Spleen (tissue), 11 donors: ENCODE measurements at regions not wholly inside any gene's neighbourhood (a gene's known extent, or its start where the extent isn't known, plus 50 kb on each side); places are given as distances from the start of the nearest gene placed in this dataset.

Experiments
- DNase-seq: peaks from one replicate; pipeline ENCODE4 v3.0.0-alpha.2; 2020
- H3K27ac ChIP-seq, 8 donors: fragments of 200-600 bp; sonication (generic) in 7 of 8; 1 replicate in 4 of 8; 2 replicates in 4 of 8; pipeline versions ENCODE4 v1.5.0 to v1.8.0; 2016 to 2021; ENCODE audit warnings: inconsistent platforms in 4 of 8, mild to moderate bottlenecking in 4 of 8, moderate library complexity in 1 of 8
- H3K27me3 ChIP-seq, 7 donors: fragments of 200-600 bp; sonication (generic) in 6 of 7; replicated peaks in 1 of 7; 1 replicate in 4 of 7; 2 replicates in 3 of 7; pipeline versions ENCODE4 v1.5.0 to v1.8.0; 2016 to 2021; ENCODE audit warnings: inconsistent platforms in 3 of 7, mild to moderate bottlenecking in 1 of 7
- H3K36me3 ChIP-seq, 6 donors: fragments of 200-600 bp; sonication (generic) in 5 of 6; 1 replicate in 4 of 6; 2 replicates in 2 of 6; pipeline versions ENCODE4 v1.5.0 to v1.8.0; 2016 to 2021; ENCODE audit warnings: inconsistent platforms in 2 of 6
- H3K4me1 ChIP-seq, 6 donors: fragments of 200-600 bp; sonication (generic) in 5 of 6; 1 replicate in 3 of 6; 2 replicates in 3 of 6; pipeline versions ENCODE4 v1.5.0 to v1.8.0; 2016 to 2021; ENCODE audit warnings: inconsistent platforms in 3 of 6
- H3K4me3 ChIP-seq, 8 donors: fragments of 200-600 bp; sonication (generic) in 7 of 8; 1 replicate in 4 of 8; 2 replicates in 4 of 8; pipeline versions ENCODE4 v1.5.0 to v1.8.0; 2016 to 2021; ENCODE audit warnings: inconsistent platforms in 4 of 8, mild to moderate bottlenecking in 4 of 8, moderate library complexity in 2 of 8
- H3K9me3 ChIP-seq, 8 donors: fragments of 200-600 bp; sonication (generic) in 7 of 8; 1 replicate in 4 of 8; 2 replicates in 4 of 8; pipeline versions ENCODE4 v1.5.0 to v1.8.0; 2016 to 2021; ENCODE audit warnings: inconsistent platforms in 4 of 8
- CTCF ChIP-seq, 11 experiments: fragments of 200-600 bp in 7 of 11; fragments of 450-650 bp in 4 of 11; sonication (generic) in 4 of 11; IDR thresholded peaks in 8 of 11; conservative IDR thresholded peaks in 3 of 11; 1 replicate in 7 of 11; 2 replicates in 4 of 11; pipeline versions ENCODE4 v1.4.0 to v1.8.0; 2016 to 2021; ENCODE audit warnings: antibody characterized with exemption in 11 of 11, inconsistent platforms in 4 of 11, mild to moderate bottlenecking in 1 of 11
- POLR2A ChIP-seq, 3 donors: fragments of 450-650 bp; IDR thresholded peaks; one replicate each; pipeline ENCODE4 v1.5.1; 2017; ENCODE audit warnings: antibody characterized with exemption in 3 of 3, mild to moderate bottlenecking in 1 of 3
- POLR2AphosphoS5 ChIP-seq, 3 donors: sonication (generic); formaldehyde crosslinking; IDR thresholded peaks; one replicate each; pipeline ENCODE4 v1.5.1; 2017; ENCODE audit warnings: antibody characterized with exemption in 3 of 3
- WGBS, 5 donors: extraction: QIAGEN DNeasy Blood & Tissue Kit in 3 of 5; methylation state at CpG; one replicate each; pipeline versions ENCODE4 v1.1.5 to v1.1.7; 2013 to 2018; 5-methylcytosine and 5-hydroxymethylcytosine counted together
- intact Hi-C: fragments of 100-400 bp; cut with DNase I; formaldehyde crosslinking; loops from one replicate; pipeline ENCODE4 v1.15.0; 2023; ENCODE audit warnings: low total_unique reads
- donor health status: healthy with polysubstance abuse.
- donor health status: DM: no; HTN: no; CAD: no; lungs with moderate emphysema.
- donor health status: DM: no; HTN: no; CAD: no.
- donor health status: Bipolar disorder and iron deficiency.
- donor health status: healthy.
- donor health status: DM: no; HTN: no; CAD: no.
- donor health status: DM: yes; HTN: yes; CAD: no.

DNA sequence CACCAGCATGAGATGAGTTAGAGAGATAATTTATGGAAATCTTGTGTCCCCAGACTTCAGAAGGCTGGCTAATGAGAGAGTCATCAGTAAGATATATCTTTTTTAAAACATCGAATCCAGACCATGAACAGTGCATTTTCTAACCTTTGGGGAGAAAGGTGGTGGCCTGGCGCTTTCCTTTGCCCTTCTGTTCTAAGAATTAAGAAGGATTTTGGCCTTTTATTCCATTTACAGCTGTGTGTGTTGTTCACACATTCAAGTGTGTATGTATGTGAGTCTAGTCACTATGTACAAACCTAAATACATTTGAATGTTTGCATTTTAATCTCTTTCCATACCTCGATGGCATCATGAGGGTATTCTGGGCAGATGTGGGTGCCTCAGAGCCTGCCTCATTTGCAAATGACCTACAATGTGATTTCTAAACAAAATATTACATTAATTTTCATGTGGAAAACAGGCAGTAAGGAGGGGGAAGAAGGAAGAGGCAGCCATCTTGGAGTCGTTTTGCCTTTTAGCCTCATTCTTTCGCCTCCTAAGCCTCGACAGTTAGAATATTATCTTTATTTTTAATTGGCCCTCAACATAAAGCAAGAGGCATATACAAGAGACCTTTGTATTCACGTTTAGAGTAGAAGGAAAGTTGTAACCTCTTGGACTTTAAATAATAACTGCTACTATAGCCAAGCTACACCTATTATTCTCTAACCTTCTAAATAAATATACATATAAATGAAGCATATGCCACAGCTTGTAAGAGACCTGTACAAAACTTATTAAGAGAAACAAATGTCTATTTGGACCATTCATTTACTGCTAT is 125.3 kb upstream of the TMEM161B start:
- Histone ChIP-seq H3K4me3 (no peak overlapping the region), H3K9me3 (no peaks in the 10 kb centered on the region), H3K4me1 (no peaks in the 10 kb centered on the region), H3K36me3 (no peaks in the 10 kb centered on the region), H3K27ac (no peak overlapping the region), H3K27me3 (peaks cover 0 to 34% (median 3%) of the 10 kb centered on the region in 7 donors)
- intact Hi-C loops: no loop called here
- no peak for TF ChIP-seq CTCF (IDR thresholded peaks at IDR 0.05 in 8 of 11, conservative IDR thresholded peaks at IDR 0.05 in 3 of 11)
- no peak for TF ChIP-seq POLR2AphosphoS5 (IDR thresholded peaks at IDR 0.05)
- no peak for TF ChIP-seq POLR2A (IDR thresholded peaks at IDR 0.05)
- 69 to 88% (median 78%) methylated on average over 7 of the region's 7 CpGs for WGBS, 5 donors
- DNase-seq: no peak

DNA sequence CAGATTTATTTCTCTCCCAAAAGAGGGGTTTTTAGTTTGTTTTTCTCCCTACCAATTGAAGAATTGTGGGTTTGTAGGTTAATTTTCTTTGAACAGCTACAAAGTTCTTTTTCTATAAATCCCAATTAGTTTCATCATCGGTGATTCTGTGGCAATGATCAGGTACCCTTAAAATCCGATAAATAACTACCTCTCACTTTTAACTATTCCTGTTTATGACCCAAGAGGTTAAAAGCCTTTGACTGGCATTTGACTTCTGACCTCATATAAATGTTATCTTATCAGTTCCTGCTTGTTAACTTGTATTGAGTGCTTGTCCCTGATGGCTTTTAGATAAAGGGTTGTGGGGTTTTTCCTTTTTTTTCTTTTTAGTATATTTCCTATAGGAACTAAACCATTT is 124.4 kb upstream of the TMEM161B start:
- TF ChIP-seq CTCF (IDR thresholded peaks at IDR 0.05 in 8 of 11, conservative IDR thresholded peaks at IDR 0.05 in 3 of 11) (no peak), POLR2A (IDR thresholded peaks at IDR 0.05) (no peak), POLR2AphosphoS5 (IDR thresholded peaks at IDR 0.05) (no peak)
- no peak overlapping the region for H3K4me3 ChIP-seq
- no peak overlapping the region for H3K27ac ChIP-seq
- H3K36me3 ChIP-seq: no peaks in the 10 kb centered on the region
- peaks cover 0 to 39% (median 3%) of the 10 kb centered on the region in 7 donors for H3K27me3 ChIP-seq
- H3K4me1 ChIP-seq: no peaks in the 10 kb centered on the region
- WGBS, 5 donors: 42 to 54% (median 46%) methylated on average over 2 of the region's 2 CpGs
- H3K9me3 ChIP-seq: no peaks in the 10 kb centered on the region
- intact Hi-C loops: no loop called here
- DNase-seq: no peak

DNA sequence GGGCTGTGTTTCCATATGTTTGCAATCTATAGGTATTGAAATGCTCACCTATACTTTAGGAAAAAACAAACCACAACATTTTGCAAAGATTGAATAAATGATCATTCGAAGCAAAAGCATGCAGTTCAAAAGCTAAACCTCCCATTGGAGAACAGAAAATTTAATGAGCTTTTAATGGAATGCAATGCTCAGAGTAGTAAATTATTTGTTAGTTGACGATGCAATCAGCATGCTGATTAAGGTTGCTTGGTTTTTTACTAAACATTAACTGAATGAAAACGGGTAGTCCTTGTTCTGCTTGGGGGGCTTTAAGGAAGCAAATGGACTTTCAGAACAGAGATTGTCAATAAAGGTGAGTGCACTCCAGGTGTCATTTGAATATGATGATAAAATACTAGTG is 123.3 kb upstream of the TMEM161B start:
- peaks cover 0 to 40% (median 3%) of the 10 kb centered on the region in 7 donors for H3K27me3 ChIP-seq
- no peaks in the 10 kb centered on the region for H3K4me1 ChIP-seq
- no peaks in the 10 kb centered on the region for H3K9me3 ChIP-seq
- DNase-seq: no peak
- intact Hi-C loops: no loop called here
- no peak overlapping the region for H3K27ac ChIP-seq
- 71 to 82% (median 75%) methylated on average over 3 of the region's 3 CpGs for WGBS, 5 donors
- no peak overlapping the region for H3K4me3 ChIP-seq
- TF ChIP-seq CTCF (IDR thresholded peaks at IDR 0.05 in 8 of 11, conservative IDR thresholded peaks at IDR 0.05 in 3 of 11) (no peak), POLR2A (IDR thresholded peaks at IDR 0.05) (no peak), POLR2AphosphoS5 (IDR thresholded peaks at IDR 0.05) (no peak)
- no peaks in the 10 kb centered on the region for H3K36me3 ChIP-seq

GRCh38 chr5:88391116-88391515 is 122.5 kb upstream of the TMEM161B start:
- Histone ChIP-seq H3K27ac (no peak overlapping the region), H3K36me3 (no peaks in the 10 kb centered on the region), H3K27me3 (peaks cover 0 to 31% (median 3%) of the 10 kb centered on the region in 7 donors), H3K9me3 (no peaks in the 10 kb centered on the region), H3K4me3 (no peak overlapping the region), H3K4me1 (no peaks in the 10 kb centered on the region)
- intact Hi-C loops: no loop called here
- WGBS, 5 donors: 65 to 76% (median 69%) methylated on average over 8 of the region's 8 CpGs
- TF ChIP-seq POLR2AphosphoS5 (IDR thresholded peaks at IDR 0.05) (no peak), POLR2A (IDR thresholded peaks at IDR 0.05) (no peak), CTCF (IDR thresholded peaks at IDR 0.05 in 8 of 11, conservative IDR thresholded peaks at IDR 0.05 in 3 of 11) (no peak)
- DNase-seq: no peak
